K562 (cell line): ENCODE measurements at regions not wholly inside any gene's neighbourhood (a gene's known extent, or its start where the extent isn't known, plus 50 kb on each side); places are given as distances from the start of the nearest gene placed in this dataset.

Source experiments
- ATAC-seq: fragments of 200-7000 bp; cut with Tn5 transposase; 3 replicates; pipeline ENCODE4 v1.9.1; 2020; ENCODE audit warnings: moderate library complexity
- BruUV-seq: library from RNA; stranded (reverse); fragments of 400-500 nt; replicated peaks from 2 replicates; lab custom pipeline; 2021; lab: Mats Ljungman, UMichigan
- CTCF ChIA-PET: fragments of 300-600 bp; formaldehyde crosslinking; extraction: SDS; loops from one replicate; lab custom pipeline; 2021; ENCODE audit warnings: low intra/inter-chr PET ratio; lab: Yijun Ruan, JAX
- POLR2A ChIA-PET: fragments of 300-600, 350-650 bp; sonication (Branson Sonifier 250); formaldehyde crosslinking; extraction: SDS; loops from one replicate; lab custom pipeline; 2021; ENCODE audit warnings: antibody characterized with exemption, inconsistent platforms; lab: Yijun Ruan, JAX
- DNase-seq, 4 experiments: peaks; one replicate each; pipeline versions ENCODE4 v3.0.0 to v3.0.0-alpha.2; 2011 to 2018; ENCODE audit warnings: low spot score in 3 of 4, mixed read lengths in 3 of 4; ENCODE audit errors: extremely low read depth in 1 of 4
- FAIRE-seq: peaks from 2 replicates; lab custom pipeline; 2011; peaks lifted over from hg19 to GRCh38; lab: Jason Lieb, UNC
- H2AFZ ChIP-seq: 2 replicates; pipeline ENCODE4 v1.6.0; 2011; ENCODE audit warnings: low read depth, low read length, control low read depth, inconsistent platforms
- H3K27ac ChIP-seq: fragments of 200-600 bp; 3 replicates; pipeline ENCODE4 v1.8.0; 2011; ENCODE audit warnings: low read depth, mild to moderate bottlenecking, control low read depth, inconsistent platforms, low read length, moderate library complexity, mixed read lengths; ENCODE audit errors: extremely low read depth
- H3K27me3 ChIP-seq, 2 experiments: fragments of 300-600 bp in 1 of 2; 2 replicates in 1 of 2; 3 replicates in 1 of 2; pipeline versions ENCODE4 v1.6.0 to v1.8.0; 2011; ENCODE audit warnings: inconsistent platforms in 2 of 2, low read length in 2 of 2, mild to moderate bottlenecking in 1 of 2, mixed read lengths in 1 of 2, moderate library complexity in 1 of 2; ENCODE audit not compliant: control insufficient read depth in 2 of 2, insufficient read depth in 2 of 2
- H3K36me3 ChIP-seq: fragments of 300-600 bp; 3 replicates; pipeline ENCODE4 v1.8.0; 2011; ENCODE audit warnings: mild to moderate bottlenecking, low read length, inconsistent platforms; ENCODE audit not compliant: control insufficient read depth, insufficient read depth
- H3K4me1 ChIP-seq, 2 experiments: fragments of 200-600 bp in 1 of 2; replicated peaks in 1 of 2; 2 replicates in 1 of 2; 3 replicates in 1 of 2; pipeline versions ENCODE4 v1.5.1 to v1.8.0; 2011; ENCODE audit warnings: inconsistent platforms in 2 of 2, low read length in 2 of 2, mild to moderate bottlenecking in 1 of 2, mixed read lengths in 1 of 2, moderate library complexity in 1 of 2; ENCODE audit not compliant: control insufficient read depth in 2 of 2, insufficient read depth in 2 of 2
- H3K4me2 ChIP-seq: 2 replicates; pipeline ENCODE4 v1.6.1; 2011; ENCODE audit warnings: low read length, control low read depth, inconsistent platforms, mixed read lengths; ENCODE audit not compliant: insufficient read depth
- H3K4me3 ChIP-seq: fragments of 200-600 bp; sonication (generic), shearing (Covaris generic); 2 replicates; pipeline ENCODE4 v1.5.1; 2016; ENCODE audit warnings: control low read depth, inconsistent platforms
- H3K79me2 ChIP-seq: fragments of 200-600 bp; 3 replicates; pipeline ENCODE4 v1.8.0; 2011; ENCODE audit warnings: low read length, inconsistent platforms; ENCODE audit not compliant: control insufficient read depth, insufficient read depth
- H3K9ac ChIP-seq, 2 experiments: 2 replicates each; pipeline versions ENCODE4 v1.6.0 to v1.6.1; 2011; ENCODE audit warnings: low read depth in 2 of 2, low read length in 2 of 2, control low read depth in 1 of 2, inconsistent platforms in 1 of 2, mild to moderate bottlenecking in 1 of 2, mixed read lengths in 1 of 2; ENCODE audit not compliant: insufficient read depth in 1 of 2
- H3K9me1 ChIP-seq: one replicate; pipeline ENCODE4 v1.6.0; 2011; ENCODE audit warnings: inconsistent platforms, mild to moderate bottlenecking, low read length, moderate library complexity; ENCODE audit not compliant: control insufficient read depth, insufficient read depth
- H3K9me3 ChIP-seq: replicated peaks from 2 replicates; pipeline ENCODE4 v1.5.1; 2011; ENCODE audit warnings: low read depth, low read length, inconsistent platforms; ENCODE audit not compliant: control insufficient read depth, insufficient read depth
- H4K20me1 ChIP-seq: replicated peaks from 2 replicates; pipeline ENCODE4 v1.6.1; 2011; ENCODE audit warnings: low read length, inconsistent platforms, mixed read lengths; ENCODE audit not compliant: control insufficient read depth, insufficient read depth
- ESRRB ChIP-seq: fragments of 250-450 bp; sonication (Bioruptor Pico); IDR thresholded peaks from 2 replicates; pipeline ENCODE4 v1.5.0; 2020; ENCODE audit warnings: mild to moderate bottlenecking, moderate library complexity, borderline replicate concordance
- ID3 ChIP-seq, 2 experiments: fragments of 250-450 bp in 1 of 2; fragments of 450-650 bp in 1 of 2; sonication (Bioruptor Pico) in 1 of 2; IDR thresholded peaks; 2 replicates each; pipeline versions ENCODE4 v1.6.1 to v1.8.0; 2016 to 2021; ENCODE audit warnings: mild to moderate bottlenecking in 2 of 2, moderate library complexity in 2 of 2, missing compliant biosample characterization in 1 of 2, missing genetic modification characterization in 1 of 2
- KHSRP ChIP-seq: fragments of 450-650 bp; IDR thresholded peaks from 2 replicates; pipeline ENCODE4 v1.6.1; 2017
- LCOR ChIP-seq: sonication (generic); formaldehyde crosslinking; IDR thresholded peaks from 2 replicates; pipeline ENCODE4 v1.8.0; 2022; ENCODE audit warnings: mild to moderate bottlenecking, missing genetic modification reagents
- MCM5 ChIP-seq: fragments of 450-650 bp; IDR thresholded peaks from 2 replicates; pipeline ENCODE4 v1.6.1; 2016; ENCODE audit warnings: low read depth
- MYC ChIP-seq, 2 experiments: fragments of 250-450 bp in 1 of 2; sonication (Bioruptor Pico) in 1 of 2; IDR thresholded peaks; 2 replicates each; pipeline versions ENCODE4 v1.5.1 to v1.6.1; 2012 to 2021; ENCODE audit warnings: low read depth in 2 of 2, borderline replicate concordance in 1 of 2, improper control_type of control experiment in 1 of 2, low read length in 1 of 2, mild to moderate bottlenecking in 1 of 2, moderate library complexity in 1 of 2
- POLR2AphosphoS5 ChIP-seq: IDR thresholded peaks from 2 replicates; pipeline ENCODE4 v1.6.1; 2011; ENCODE audit warnings: mild to moderate bottlenecking, low read depth, low read length, moderate library complexity; ENCODE audit not compliant: control insufficient read depth, insufficient read depth
- RBM15 ChIP-seq: fragments of 200-400 bp; formaldehyde crosslinking; IDR thresholded peaks from 2 replicates; pipeline ENCODE4 v1.6.1; 2018; ENCODE audit warnings: mild to moderate bottlenecking, low read length, moderate library complexity; ENCODE audit not compliant: insufficient read depth
- SOX6 ChIP-seq: fragments of 450-650 bp; IDR thresholded peaks from 2 replicates; pipeline ENCODE4 v1.6.1; 2014; ENCODE audit warnings: mild to moderate bottlenecking
- ZBTB49 ChIP-seq: sonication (generic); formaldehyde crosslinking; IDR thresholded peaks from 2 replicates; pipeline ENCODE4 v1.8.0; 2022; ENCODE audit warnings: missing genetic modification reagents, mild to moderate bottlenecking, borderline replicate concordance
- ZNF197 ChIP-seq: fragments of 200-800 bp; sonication (Bioruptor generic); IDR thresholded peaks from 2 replicates; pipeline ENCODE4 v1.6.1; 2016; ENCODE audit warnings: low read depth, missing genetic modification characterization, missing compliant biosample characterization
- ZNF395 ChIP-seq: fragments of 200-800 bp; sonication (Bioruptor generic); IDR thresholded peaks from 2 replicates; pipeline ENCODE4 v1.6.1; 2017; ENCODE audit warnings: missing genetic modification characterization, missing compliant biosample characterization
- ZNF431 ChIP-seq: sonication (generic); formaldehyde crosslinking; IDR thresholded peaks from 2 replicates; pipeline ENCODE4 v1.8.0; 2022; ENCODE audit warnings: mild to moderate bottlenecking, missing genetic modification reagents
- ZNF740 ChIP-seq, 3 experiments: fragments of 200-800 bp in 1 of 3; sonication (Bioruptor generic) in 1 of 3; sonication (generic) in 1 of 3; formaldehyde crosslinking in 1 of 3; IDR thresholded peaks; 2 replicates each; pipeline versions ENCODE4 v1.6.1 to v1.8.0; 2016 to 2022; ENCODE audit warnings: mild to moderate bottlenecking in 2 of 3, missing compliant biosample characterization in 2 of 3, missing genetic modification characterization in 2 of 3, missing genetic modification reagents in 1 of 3
- WGBS: fragments of 100-300 bp; shearing (Covaris generic); methylation state at CpG from one replicate; pipeline ENCODE4 v1.1.6; 2016; ENCODE audit warnings: low coverage, mixed read lengths; ENCODE audit not compliant: insufficient coverage; ENCODE audit errors: missing lambda C conversion rate; 5-methylcytosine and 5-hydroxymethylcytosine counted together
- in situ Hi-C: fragments of 300-500 bp; cut with MboI; formaldehyde crosslinking; loops from 4 replicates; pipeline ENCODE4 v1.15.0; 2018; ENCODE audit warnings: inconsistent platforms, mixed read lengths
- intact Hi-C: fragments of 100-400 bp; cut with micrococcal nuclease; formaldehyde crosslinking; loops from 2 replicates; pipeline ENCODE4 v1.14.2; 2022
- TF ChIP-seq, protein P1 (sequence below): fragments of 450-650 bp; formaldehyde crosslinking; IDR thresholded peaks from 2 replicates; pipeline ENCODE4 v1.4.0; 2020; ENCODE audit warnings: mild to moderate bottlenecking, moderate library complexity

DNA sequence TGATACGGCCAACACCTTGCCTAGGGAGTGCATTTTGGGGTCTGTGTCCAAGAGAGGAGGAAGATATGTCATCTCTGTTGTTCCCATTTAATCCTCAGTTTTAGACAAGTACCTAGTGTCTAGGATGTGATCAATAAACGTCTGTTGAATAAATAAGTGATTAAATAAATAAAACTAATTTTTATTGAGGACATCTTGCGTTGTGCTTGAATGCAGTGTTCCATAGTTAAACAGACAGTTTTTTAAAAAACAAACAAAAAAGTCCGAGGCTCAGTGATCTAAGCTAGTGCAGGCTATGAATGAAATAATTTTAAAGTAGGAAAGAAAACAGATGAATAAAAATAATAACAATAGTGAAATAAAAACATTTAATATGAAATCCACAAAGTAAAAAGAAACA is 283.0 kb upstream of the MAF start:
- Histone ChIP-seq H3K79me2 (no peaks in the 10 kb centered on the region), H2AFZ (no peak overlapping the region), H3K27ac (no peak overlapping the region), H3K4me1 (0 out of 5 replicates have a peak, but pooled peaks cover 0 to 9% of the 10 kb centered on the region in 2 experiments), H3K27me3 (no peaks in the 10 kb centered on the region), H3K9me3 (no peaks in the 10 kb centered on the region), H3K4me2 (no peak overlapping the region), H3K36me3 (no peaks in the 10 kb centered on the region), H4K20me1 (no peaks in the 10 kb centered on the region), H3K9me1 (no peaks in the 10 kb centered on the region), H3K9ac (no peak overlapping the region), H3K4me3 (no peak overlapping the region)
- POLR2A ChIA-PET, result no interaction called here
- no peak for ATAC-seq
- no TSS peak for BruUV-seq
- CTCF ChIA-PET, result no interaction called here
- in situ Hi-C loops, result no loop called here
- intact Hi-C loops, result no loop called here
- FAIRE-seq, result no peak
- 56% methylated on average over 4 of the region's 4 CpGs for WGBS
- DNase-seq, result no peak
- TF ChIP-seq LCOR (no peak), KHSRP (no peak), RBM15 (no peak), SOX6 (no peak), ZBTB49 (CRISPR knock-in tag) (no peak), ZNF740 (CRISPR knock-in tag; IDR thresholded peaks at IDR 0.05) (no peak), ZNF740 (tag; IDR thresholded peaks at IDR 0.05) (no peak), POLR2AphosphoS5 (no peak), MYC (IDR thresholded peaks at IDR 0.05; ENCODE audit: low read depth, low read length) (no peak), MYC (CRISPR knock-in tag; IDR thresholded peaks at IDR 0.05; ENCODE audit: borderline replicate concordance, low read depth) (no peak), ZNF395 (CRISPR knock-in tag) (no peak), MCM5 (no peak), ZNF431 (CRISPR knock-in tag) (no peak), ID3 (CRISPR knock-in tag; IDR thresholded peaks at IDR 0.05) (no peak), ID3 (tag; IDR thresholded peaks at IDR 0.05) (no peak), ZNF197 (no peak), ESRRB (CRISPR knock-in tag) (no peak)
- TF ChIP-seq, protein P1, sequence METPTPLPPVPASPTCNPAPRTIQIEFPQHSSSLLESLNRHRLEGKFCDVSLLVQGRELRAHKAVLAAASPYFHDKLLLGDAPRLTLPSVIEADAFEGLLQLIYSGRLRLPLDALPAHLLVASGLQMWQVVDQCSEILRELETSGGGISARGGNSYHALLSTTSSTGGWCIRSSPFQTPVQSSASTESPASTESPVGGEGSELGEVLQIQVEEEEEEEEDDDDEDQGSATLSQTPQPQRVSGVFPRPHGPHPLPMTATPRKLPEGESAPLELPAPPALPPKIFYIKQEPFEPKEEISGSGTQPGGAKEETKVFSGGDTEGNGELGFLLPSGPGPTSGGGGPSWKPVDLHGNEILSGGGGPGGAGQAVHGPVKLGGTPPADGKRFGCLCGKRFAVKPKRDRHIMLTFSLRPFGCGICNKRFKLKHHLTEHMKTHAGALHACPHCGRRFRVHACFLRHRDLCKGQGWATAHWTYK, result no peak
